ENCODE measurements at regions not wholly inside any gene's neighbourhood (a gene's known extent, or its start where the extent isn't known, plus 50 kb on each side); places are given as distances from the start of the nearest gene placed in this dataset.

DNA sequence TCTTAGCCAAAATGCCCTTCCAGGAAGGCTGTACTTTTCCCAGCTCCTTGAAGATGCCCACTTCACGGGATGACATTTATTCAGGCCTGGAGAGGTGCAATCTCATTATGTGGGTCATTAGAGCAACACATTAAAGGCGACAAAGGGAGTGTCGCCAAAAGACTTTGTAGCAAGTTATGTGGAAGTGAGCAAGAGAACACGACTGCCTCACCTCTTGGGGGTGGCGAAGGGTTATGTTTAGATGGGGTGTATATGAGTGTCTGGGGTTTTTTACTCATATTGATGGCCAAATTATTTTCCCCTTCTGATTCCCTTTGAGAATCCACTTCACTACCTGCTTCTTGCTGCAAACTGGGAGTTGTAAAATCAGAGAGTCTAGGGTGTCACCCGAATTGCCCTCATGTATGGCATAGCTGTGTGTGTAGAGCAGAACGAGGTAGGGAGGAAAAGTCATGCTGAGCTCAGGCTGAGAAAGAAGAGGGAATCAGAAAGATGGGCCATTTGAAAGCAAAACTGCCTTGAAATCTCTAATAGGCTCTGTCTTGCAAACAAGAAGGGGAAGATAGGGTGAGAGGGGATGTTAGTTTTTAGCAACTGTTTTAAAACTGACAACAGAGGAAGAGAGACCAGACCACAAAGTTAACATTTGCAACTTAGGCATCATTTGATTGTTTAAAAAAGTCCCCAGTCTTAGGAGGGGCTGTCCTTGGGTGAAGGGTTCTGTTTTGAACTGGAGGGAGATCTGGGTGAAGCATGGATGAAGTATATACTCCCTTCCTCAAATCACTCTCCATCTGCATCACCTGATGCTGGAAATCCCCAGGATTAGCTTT is 97.1 kb upstream of the IL12B start:
- no peak for TF ChIP-seq CTCF (IDR thresholded peaks at IDR 0.05)
- no peaks in the 10 kb centered on the region for H3K4me1 ChIP-seq (ENCODE audit: control insufficient read depth in 1 of 2, insufficient read depth in 1 of 2, low read depth in 1 of 2, low read length in 1 of 2)
- H3K36me3 ChIP-seq: no peaks in the 10 kb centered on the region
- H3K4me3 ChIP-seq (ENCODE audit: low read depth in 1 of 2, low read length in 1 of 2): no peak overlapping the region
- H3K27ac ChIP-seq: no peak overlapping the region
- H3K9me3 ChIP-seq: no peaks in the 10 kb centered on the region
- H3K27me3 ChIP-seq: no peaks in the 10 kb centered on the region

GRCh38 chr5:159430361-159431012 is 100.2 kb upstream of the IL12B start:
- Histone ChIP-seq H3K36me3 (no peaks in the 10 kb centered on the region), H3K9me3 (no peaks in the 10 kb centered on the region), H3K4me3 (ENCODE audit: low read depth in 1 of 2, low read length in 1 of 2) (no peak overlapping the region), H3K27me3 (no peaks in the 10 kb centered on the region), H3K27ac (no peak overlapping the region), H3K4me1 (ENCODE audit: control insufficient read depth in 1 of 2, insufficient read depth in 1 of 2, low read depth in 1 of 2, low read length in 1 of 2) (no peaks in the 10 kb centered on the region)
- TF ChIP-seq CTCF (IDR thresholded peaks at IDR 0.05): no peak

DNA sequence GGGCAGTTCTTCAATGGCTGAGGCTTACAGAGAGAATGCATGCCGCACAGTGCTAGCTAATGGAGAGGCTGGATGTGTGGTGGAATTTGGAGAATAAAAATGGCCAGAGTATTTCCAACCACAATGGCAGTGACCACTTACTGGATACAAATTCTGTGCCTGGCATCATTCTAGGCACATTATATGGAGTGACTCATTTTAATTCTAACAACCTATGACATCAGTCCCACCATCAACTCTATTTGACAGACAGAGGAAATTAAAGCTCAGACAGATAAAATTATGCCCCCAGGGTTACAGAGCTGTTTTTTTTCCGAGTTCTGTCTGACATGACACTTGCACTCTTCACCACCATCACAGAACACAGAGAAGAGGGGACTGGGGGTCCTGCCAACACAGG is 105.6 kb upstream of the IL12B start:
- no peak for TF ChIP-seq CTCF (IDR thresholded peaks at IDR 0.05)
- Histone ChIP-seq H3K36me3 (no peaks in the 10 kb centered on the region), H3K4me3 (ENCODE audit: low read depth in 1 of 2, low read length in 1 of 2) (no peak overlapping the region), H3K27me3 (no peaks in the 10 kb centered on the region), H3K9me3 (no peaks in the 10 kb centered on the region), H3K4me1 (ENCODE audit: control insufficient read depth in 1 of 2, insufficient read depth in 1 of 2, low read depth in 1 of 2, low read length in 1 of 2) (no peaks in the 10 kb centered on the region), H3K27ac (no peak overlapping the region)

- Histone ChIP-seq H3K4me3 (ENCODE audit: low read depth in 1 of 2, low read length in 1 of 2) (no peak overlapping the region), H3K27ac (no peak overlapping the region), H3K27me3 (no peaks in the 10 kb centered on the region), H3K9me3 (no peaks in the 10 kb centered on the region), H3K36me3 (no peaks in the 10 kb centered on the region), H3K4me1 (ENCODE audit: control insufficient read depth in 1 of 2, insufficient read depth in 1 of 2, low read depth in 1 of 2, low read length in 1 of 2) (no peaks in the 10 kb centered on the region)
- no peak for TF ChIP-seq CTCF (IDR thresholded peaks at IDR 0.05)
These were observed 107.8 kb upstream of the IL12B start for GRCh38 chr5:159438092-159438491.

DNA sequence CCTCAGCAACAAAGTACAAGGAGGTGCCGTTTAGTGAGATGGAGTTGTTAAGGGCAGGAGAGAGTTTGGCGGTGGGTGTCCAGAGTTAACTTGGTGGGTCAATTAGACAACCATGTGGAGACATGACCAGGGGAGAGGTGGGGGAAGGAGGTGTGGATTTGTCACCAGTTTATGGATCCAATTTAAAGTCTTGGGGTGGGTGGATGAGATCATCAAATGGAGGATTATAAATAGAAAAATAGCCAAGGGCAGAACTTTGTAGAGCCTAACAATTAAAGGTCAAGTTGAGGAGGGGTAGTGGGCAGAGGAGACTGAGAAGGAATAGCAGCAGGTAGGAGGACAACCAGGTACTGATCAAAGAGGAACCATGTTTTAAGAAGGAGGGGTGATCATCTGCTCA is 108.7 kb upstream of the IL12B start:
- H3K4me3 ChIP-seq (ENCODE audit: low read depth in 1 of 2, low read length in 1 of 2): no peak overlapping the region
- H3K9me3 ChIP-seq: no peaks in the 10 kb centered on the region
- no peak overlapping the region for H3K27ac ChIP-seq
- H3K36me3 ChIP-seq: no peaks in the 10 kb centered on the region
- no peaks in the 10 kb centered on the region for H3K4me1 ChIP-seq (ENCODE audit: control insufficient read depth in 1 of 2, insufficient read depth in 1 of 2, low read depth in 1 of 2, low read length in 1 of 2)
- TF ChIP-seq CTCF (IDR thresholded peaks at IDR 0.05): no peak
- no peaks in the 10 kb centered on the region for H3K27me3 ChIP-seq
